GM12875 (cell line): ENCODE measurements at regions not wholly inside any gene's neighbourhood (a gene's known extent, or its start where the extent isn't known, plus 50 kb on each side); places are given as distances from the start of the nearest gene placed in this dataset.

Source experiments
- H3K4me3 ChIP-seq: one replicate; pipeline ENCODE4 v1.5.1; 2011; ENCODE audit warnings: low read depth, low read length, control low read depth
- CTCF ChIP-seq: IDR thresholded peaks from 2 replicates; pipeline ENCODE4 v1.5.1; 2011; ENCODE audit warnings: low read depth, mild to moderate bottlenecking, control low read depth, inconsistent platforms, low read length, moderate library complexity, borderline replicate concordance; ENCODE audit not compliant: insufficient read depth

DNA sequence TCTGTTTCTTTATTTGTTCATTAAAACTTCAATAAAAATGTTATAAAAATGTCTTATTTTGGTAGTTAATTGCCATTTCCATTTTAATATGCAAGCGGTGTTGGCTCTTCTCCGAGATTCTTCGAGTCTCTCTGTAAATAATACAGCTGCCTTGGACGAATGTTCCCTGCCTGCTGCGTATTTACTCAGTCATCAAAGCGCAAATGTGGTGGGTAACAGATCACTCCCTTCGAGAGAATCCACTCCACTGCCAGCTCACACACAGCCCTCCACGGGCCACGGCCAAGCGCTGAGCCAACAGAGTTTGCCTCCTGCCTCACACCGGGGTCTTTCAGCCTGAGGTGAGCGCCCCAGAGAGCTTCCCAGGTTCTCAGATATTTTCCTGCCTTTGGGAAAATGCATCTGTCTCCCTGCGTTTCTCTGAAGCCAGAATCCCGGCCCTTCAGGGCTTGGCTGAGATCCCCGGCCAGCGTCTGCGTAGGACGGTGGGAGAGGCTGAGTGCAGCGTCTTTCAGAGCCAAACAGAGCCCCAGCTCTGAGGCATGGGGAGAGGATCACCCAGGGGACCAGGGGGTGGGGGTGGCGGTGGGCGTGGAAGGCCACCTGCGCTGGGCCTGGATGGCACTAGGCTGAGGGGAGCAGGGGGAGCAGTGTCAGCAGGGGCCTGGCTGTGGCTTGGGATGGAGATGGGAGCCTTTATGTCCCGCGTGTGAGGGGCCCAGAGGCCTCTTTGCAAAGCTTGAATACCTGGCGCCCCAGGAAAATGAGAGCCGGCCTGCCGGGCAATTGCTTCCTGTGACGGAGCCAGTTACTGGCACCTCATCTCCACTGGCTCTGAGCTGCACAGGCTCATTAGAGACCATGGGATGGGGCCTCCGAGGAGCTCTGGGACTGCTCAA is 248.7 kb downstream of the RBFOX3 start:
- no peak overlapping the region for H3K4me3 ChIP-seq
- no peak for TF ChIP-seq CTCF

DNA sequence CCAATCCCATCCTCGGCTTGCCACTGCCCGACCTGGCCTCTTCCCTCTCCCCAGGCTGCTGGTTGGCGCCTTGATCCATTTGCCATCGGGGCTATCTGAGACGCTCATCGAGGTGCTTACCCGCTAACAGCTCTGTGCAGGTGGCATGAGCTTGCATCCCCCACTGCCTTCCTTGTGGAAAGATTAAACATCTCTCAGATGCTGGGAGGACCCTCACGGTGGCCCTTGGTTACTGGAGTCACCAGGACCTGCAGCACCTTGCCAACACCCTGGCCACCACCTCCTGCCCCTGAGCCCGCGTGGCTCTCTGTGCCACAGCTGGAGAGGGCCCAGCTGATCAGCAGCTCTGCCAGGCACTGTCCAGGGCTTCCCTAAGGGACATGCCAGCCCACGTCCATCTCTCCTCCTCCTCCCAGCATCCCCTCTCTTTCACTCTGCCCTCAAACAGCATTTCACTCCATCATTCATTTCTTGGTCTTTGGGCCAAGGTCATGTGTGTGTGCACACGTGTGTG is 249.6 kb downstream of the RBFOX3 start:
- H3K4me3 ChIP-seq: no peak overlapping the region
- no peak for TF ChIP-seq CTCF

DNA sequence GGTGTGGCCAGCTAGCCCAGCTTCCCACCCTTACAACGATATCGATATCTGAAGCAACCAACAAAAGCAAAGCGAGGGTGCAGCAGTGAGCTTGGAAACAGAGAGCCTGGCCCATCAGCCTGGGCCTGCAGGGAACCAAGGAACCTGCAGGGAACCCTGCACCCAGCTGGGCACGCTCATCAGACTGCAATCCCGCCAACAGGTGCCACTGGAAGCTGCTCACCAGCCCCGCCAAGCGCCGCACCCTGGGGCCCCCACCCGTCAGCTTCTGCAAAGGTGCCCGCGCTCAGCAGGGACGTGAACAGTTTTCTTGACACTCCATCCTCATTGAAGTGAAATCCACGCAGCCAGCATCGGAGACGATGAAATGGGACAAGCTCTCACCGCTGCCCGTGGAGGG is 250.7 kb downstream of the RBFOX3 start:
- TF ChIP-seq CTCF: no peak
- no peak overlapping the region for H3K4me3 ChIP-seq

- no peak for TF ChIP-seq CTCF
- no peak overlapping the region for H3K4me3 ChIP-seq
These were observed 253.9 kb downstream of the RBFOX3 start for GRCh38 chr17:79356839-79357447.

DNA sequence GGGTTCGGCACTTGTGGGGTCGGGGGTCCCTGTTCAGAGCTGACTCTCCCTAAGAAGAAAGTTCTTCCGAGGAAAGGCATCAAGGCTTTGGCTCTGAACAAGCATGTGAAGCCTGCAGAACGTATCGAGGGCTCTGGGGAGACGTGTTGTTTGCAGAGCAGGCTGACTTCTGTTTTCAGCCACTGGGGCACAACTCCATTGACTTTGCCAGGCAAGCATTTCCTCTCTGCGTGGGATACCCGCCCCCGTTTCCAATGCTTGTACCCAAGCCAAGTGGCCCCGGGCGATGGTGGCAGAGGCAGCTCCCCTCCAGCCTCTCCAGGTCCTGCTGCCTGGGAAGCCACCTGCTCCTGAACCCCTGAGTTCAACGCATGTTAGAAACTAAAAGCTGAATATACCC is 255.7 kb downstream of the RBFOX3 start:
- TF ChIP-seq CTCF: no peak
- H3K4me3 ChIP-seq: no peak overlapping the region

DNA sequence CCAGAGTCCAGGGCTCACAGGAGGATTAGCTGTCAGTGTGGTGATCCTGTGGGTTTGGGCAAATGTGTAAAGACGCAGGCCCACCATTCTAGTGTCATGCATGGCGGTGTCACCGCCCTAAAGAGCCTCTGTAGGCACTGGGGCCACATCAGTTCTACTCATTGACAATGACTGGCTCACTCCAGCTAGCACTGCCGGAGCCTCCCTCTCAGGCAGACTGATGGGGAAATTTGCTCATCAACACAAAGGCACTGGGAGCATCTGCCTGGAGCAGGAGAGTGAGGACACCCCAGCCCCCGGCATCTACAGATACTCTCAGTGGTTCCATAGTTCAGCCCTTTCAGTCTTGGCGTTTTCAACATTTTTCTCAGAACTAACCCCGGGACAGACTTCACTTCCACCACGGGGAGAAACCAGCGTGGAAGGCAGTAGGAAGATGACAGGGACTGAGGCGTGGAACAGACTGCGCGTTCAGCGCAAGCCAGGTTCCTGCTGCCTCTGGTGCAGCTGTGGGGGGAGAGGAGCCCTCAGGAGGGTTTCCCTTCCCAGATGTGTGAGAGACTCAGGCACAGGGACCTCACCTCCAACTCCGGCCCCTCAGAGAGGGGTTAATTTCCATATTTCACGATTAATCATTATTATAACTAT is 256.6 kb downstream of the RBFOX3 start:
- no peak for TF ChIP-seq CTCF
- no peak overlapping the region for H3K4me3 ChIP-seq
